H1 (cell line): ENCODE measurements at regions not wholly inside any gene's neighbourhood (a gene's known extent, or its start where the extent isn't known, plus 50 kb on each side); places are given as distances from the start of the nearest gene placed in this dataset.

ENCODE experiments used
- CTCF ChIA-PET: fragments of 300-600 bp; sonication (Branson Sonifier 250); formaldehyde crosslinking; loops from one replicate; lab custom pipeline; 2021; ENCODE audit not compliant: partially characterized antibody; lab: Charles Lee
- POLR2A ChIA-PET: fragments of 300-600 bp; sonication (Branson Sonifier 250); formaldehyde crosslinking; loops from one replicate; lab custom pipeline; 2021; ENCODE audit warnings: inconsistent platforms; ENCODE audit not compliant: partially characterized antibody; lab: Charles Lee
- DNase-seq, 2 experiments: peaks; one replicate each; pipeline versions ENCODE4 v3.0.0 to v3.0.0-alpha.2; 2010 to 2022; ENCODE audit warnings: low spot score in 2 of 2, low read depth in 1 of 2, mixed read lengths in 1 of 2
- FAIRE-seq: peaks from 2 replicates; lab custom pipeline; 2011; peaks lifted over from hg19 to GRCh38; lab: Jason Lieb, UNC
- H2AFZ ChIP-seq: 2 replicates; pipeline ENCODE4 v1.8.1; 2012; ENCODE audit warnings: low read length, inconsistent platforms
- H2AK5ac ChIP-seq: 2 replicates; pipeline ENCODE4 v1.6.1; 2013; ENCODE audit warnings: low read depth, low read length
- H2BK120ac ChIP-seq: replicated peaks from 2 replicates; pipeline ENCODE3; 2013; ENCODE audit warnings: low read depth, low read length, inconsistent platforms
- H2BK12ac ChIP-seq: 2 replicates; pipeline ENCODE4 v1.6.1; 2013; ENCODE audit warnings: low read depth, low read length
- H2BK15ac ChIP-seq: 2 replicates; pipeline ENCODE4 v1.6.1; 2013; ENCODE audit warnings: low read length
- H2BK20ac ChIP-seq: 2 replicates; pipeline ENCODE4 v1.6.1; 2013; ENCODE audit warnings: low read length
- H2BK5ac ChIP-seq: 2 replicates; pipeline ENCODE4 v1.6.1; 2013; ENCODE audit warnings: low read depth, low read length
- H3K14ac ChIP-seq: 2 replicates; pipeline ENCODE4 v1.6.1; 2013; ENCODE audit warnings: inconsistent platforms; ENCODE audit not compliant: insufficient read length
- H3K18ac ChIP-seq: 2 replicates; pipeline ENCODE4 v1.6.1; 2013; ENCODE audit warnings: low read length; ENCODE audit errors: extremely low read depth
- H3K23ac ChIP-seq: 2 replicates; pipeline ENCODE4 v1.6.1; 2013; ENCODE audit warnings: inconsistent platforms; ENCODE audit not compliant: insufficient read length
- H3K23me2 ChIP-seq: 2 replicates; pipeline ENCODE4 v1.6.1; 2013; ENCODE audit warnings: low read depth, low read length
- H3K27ac ChIP-seq: 2 replicates; pipeline ENCODE4 v1.6.1; 2011; ENCODE audit warnings: low read depth, low read length, inconsistent platforms
- H3K27me3 ChIP-seq, 4 experiments: replicated peaks in 1 of 4; 1 replicate in 1 of 4; 2 replicates in 3 of 4; pipeline versions ENCODE4 v1.6.1 to v1.8.1; 2011 to 2013; ENCODE audit warnings: low read length in 3 of 4, mild to moderate bottlenecking in 3 of 4, inconsistent platforms in 2 of 4, mixed read lengths in 2 of 4, moderate library complexity in 1 of 4; ENCODE audit not compliant: control insufficient read depth in 3 of 4, insufficient read depth in 3 of 4; ENCODE audit errors: extremely low read depth in 1 of 4
- H3K36me3 ChIP-seq, 4 experiments: 2 replicates each; pipeline versions ENCODE4 v1.6.1 to v1.8.1; 2011 to 2013; ENCODE audit warnings: mild to moderate bottlenecking in 4 of 4, low read length in 3 of 4, moderate library complexity in 2 of 4, control low read depth in 1 of 4, inconsistent platforms in 1 of 4; ENCODE audit not compliant: insufficient read depth in 4 of 4, control insufficient read depth in 2 of 4
- H3K4ac ChIP-seq: replicated peaks from 2 replicates; pipeline ENCODE3; 2013; ENCODE audit warnings: low read length, low read depth, mixed read lengths, inconsistent platforms; ENCODE audit not compliant: insufficient read length
- H3K4me1 ChIP-seq, 4 experiments: replicated peaks in 1 of 4; 1 replicate in 1 of 4; 2 replicates in 3 of 4; pipeline versions ENCODE4 v1.6.1 to v1.8.1; 2011 to 2013; ENCODE audit warnings: low read length in 3 of 4, inconsistent platforms in 2 of 4, mixed read lengths in 1 of 4; ENCODE audit not compliant: insufficient read depth in 4 of 4, control insufficient read depth in 3 of 4
- H3K4me2 ChIP-seq, 2 experiments: 2 replicates each; pipeline versions ENCODE4 v1.6.1 to v1.8.1; 2011 to 2013; ENCODE audit warnings: low read depth in 2 of 2, low read length in 2 of 2, control low read depth in 1 of 2, inconsistent platforms in 1 of 2, mild to moderate bottlenecking in 1 of 2; ENCODE audit not compliant: insufficient read depth in 1 of 2
- H3K4me3 ChIP-seq, 4 experiments: fragments of 200-600, 300-600 bp in 1 of 4; sonication (generic), shearing (Covaris generic), sonication (Bioruptor Twin) in 1 of 4; 2 replicates each; pipeline versions ENCODE4 v1.5.1 to v1.8.1; 2011 to 2016; ENCODE audit warnings: low read length in 4 of 4, low read depth in 3 of 4, control low read depth in 2 of 4, inconsistent platforms in 2 of 4, mild to moderate bottlenecking in 2 of 4, mixed read lengths in 1 of 4, moderate library complexity in 1 of 4; ENCODE audit not compliant: insufficient read depth in 2 of 4; ENCODE audit errors: extremely low read depth in 1 of 4
- H3K56ac ChIP-seq: replicated peaks from 2 replicates; pipeline ENCODE3; 2013; ENCODE audit warnings: low read depth, mild to moderate bottlenecking, mixed read lengths, low read length, inconsistent platforms; ENCODE audit not compliant: insufficient read length
- H3K79me1 ChIP-seq: 2 replicates; pipeline ENCODE4 v1.6.1; 2013; ENCODE audit warnings: low read depth, low read length, control low read depth
- H3K79me2 ChIP-seq, 2 experiments: 2 replicates each; pipeline versions ENCODE4 v1.6.1 to v1.8.1; 2012 to 2013; ENCODE audit warnings: low read length in 2 of 2, mild to moderate bottlenecking in 2 of 2, inconsistent platforms in 1 of 2; ENCODE audit not compliant: insufficient read depth in 2 of 2, control insufficient read depth in 1 of 2
- H3K9ac ChIP-seq, 4 experiments: replicated peaks in 1 of 4; 1 replicate in 1 of 4; 2 replicates in 3 of 4; pipeline versions ENCODE4 v1.6.1 to v1.8.1; 2011 to 2013; ENCODE audit warnings: low read depth in 3 of 4, low read length in 3 of 4, control low read depth in 2 of 4, mild to moderate bottlenecking in 2 of 4, moderate library complexity in 2 of 4, inconsistent platforms in 1 of 4; ENCODE audit errors: extremely low read depth in 1 of 4
- H3K9me3 ChIP-seq, 2 experiments: 2 replicates each; pipeline versions ENCODE4 v1.6.1 to v1.8.1; 2012 to 2013; ENCODE audit warnings: mild to moderate bottlenecking in 2 of 2, moderate library complexity in 2 of 2, control low read depth in 1 of 2, inconsistent platforms in 1 of 2, low read depth in 1 of 2, low read length in 1 of 2, mixed read lengths in 1 of 2; ENCODE audit not compliant: insufficient read depth in 2 of 2
- H4K20me1 ChIP-seq, 2 experiments: replicated peaks in 1 of 2; 2 replicates each; pipeline versions ENCODE3 to v1.8.1; 2011 to 2013; ENCODE audit warnings: inconsistent platforms in 2 of 2, low read length in 2 of 2, mild to moderate bottlenecking in 1 of 2; ENCODE audit not compliant: insufficient read depth in 2 of 2, control insufficient read depth in 1 of 2
- H4K5ac ChIP-seq: 2 replicates; pipeline ENCODE4 v1.6.1; 2013; ENCODE audit warnings: low read length, low read depth, mixed read lengths, inconsistent platforms; ENCODE audit not compliant: insufficient read length
- H4K8ac ChIP-seq: 2 replicates; pipeline ENCODE4 v1.8.0; 2013; ENCODE audit warnings: mild to moderate bottlenecking, moderate library complexity, low read length, inconsistent platforms; ENCODE audit not compliant: insufficient read depth; ENCODE audit errors: extremely low read depth
- H4K91ac ChIP-seq: replicated peaks from 2 replicates; pipeline ENCODE3; 2013; ENCODE audit warnings: low read length, mixed read lengths, inconsistent platforms; ENCODE audit not compliant: insufficient read length
- CHD2 ChIP-seq: IDR thresholded peaks from 2 replicates; pipeline ENCODE4 v1.6.1; 2012; ENCODE audit warnings: low read length, improper control_type of control experiment
- CTBP2 ChIP-seq: IDR thresholded peaks from 2 replicates; pipeline ENCODE4 v1.7.0; 2011; ENCODE audit warnings: borderline replicate concordance, mild to moderate bottlenecking, moderate library complexity, mixed read lengths, low read length; ENCODE audit not compliant: insufficient read depth, insufficient read length
- GABPA ChIP-seq: IDR thresholded peaks from 2 replicates; pipeline ENCODE4 v1.6.1; 2011; ENCODE audit warnings: mild to moderate bottlenecking, low read length, moderate library complexity, borderline replicate concordance; ENCODE audit not compliant: insufficient read depth
- RNF2 ChIP-seq: fragments of 200-900, 300-1000 bp; sonication (generic); IDR thresholded peaks from 2 replicates; pipeline ENCODE4 v1.7.1; 2016; ENCODE audit warnings: borderline replicate concordance, low read depth, mild to moderate bottlenecking, antibody characterized with exemption, low read length; ENCODE audit not compliant: poor library complexity, severe bottlenecking; ENCODE audit errors: missing control alignments
- SAP30 ChIP-seq: fragments of 300-600 bp; sonication (generic); IDR thresholded peaks from 2 replicates; pipeline ENCODE4 v1.7.1; 2012; ENCODE audit warnings: low read length, moderate library complexity, mild to moderate bottlenecking, inconsistent platforms; ENCODE audit not compliant: insufficient read depth, insufficient replicate concordance
- ZNF274 ChIP-seq: IDR thresholded peaks from 2 replicates; pipeline ENCODE4 v1.7.0; 2012; ENCODE audit warnings: low read length, borderline replicate concordance; ENCODE audit errors: extremely low read depth
- WGBS, 2 experiments: shearing (Covaris generic) in 1 of 2; methylation state at CpG; one replicate each; pipeline versions ENCODE4 v1.1.6 to v1.1.7; 2013 to 2015; ENCODE audit warnings: low lambda C conversion rate in 2 of 2, mixed read lengths in 2 of 2, inconsistent platforms in 1 of 2, low coverage in 1 of 2, missing lambda C conversion rate in 1 of 2; ENCODE audit not compliant: insufficient replicate concordance in 2 of 2, insufficient coverage in 1 of 2, insufficient read length in 1 of 2; ENCODE audit errors: extremely low coverage in 1 of 2, missing lambda C conversion rate in 1 of 2; 5-methylcytosine and 5-hydroxymethylcytosine counted together

- Histone ChIP-seq H3K9me3 (no peaks in the 10 kb centered on the region), H3K27me3 (no peaks in the 10 kb centered on the region), H2AK5ac (no peak overlapping the region), H2BK15ac (no peak overlapping the region), H3K79me2 (no peaks in the 10 kb centered on the region), H3K14ac (no peak overlapping the region), H3K56ac (no peak overlapping the region), H3K23ac (no peak overlapping the region), H3K4me1 (peaks cover 0 to 8% (median 6%) of the 10 kb centered on the region in 4 experiments; a peak in 3 of 7 replicates), H2BK5ac (no peak overlapping the region), H4K20me1 (no peaks in the 10 kb centered on the region), H3K4ac (no peak overlapping the region), H3K27ac (no peak overlapping the region), H3K18ac (no peak overlapping the region), H3K79me1 (no peaks in the 10 kb centered on the region), H3K4me2 (no peak overlapping the region), H2BK12ac (no peak overlapping the region), H2BK20ac (no peak overlapping the region), H4K5ac (no peak overlapping the region), H4K8ac (no peak overlapping the region), H3K9ac (no peak overlapping the region), H3K23me2 (no peaks in the 10 kb centered on the region), H2AFZ (no peak overlapping the region), H3K36me3 (no peaks in the 10 kb centered on the region), H4K91ac (no peak overlapping the region), H2BK120ac (no peak overlapping the region), H3K4me3 (no peak overlapping the region)
- no peak for FAIRE-seq
- ChIA-PET CTCF (no interaction called here), POLR2A (no interaction called here)
- no peak for TF ChIP-seq GABPA
- TF ChIP-seq SAP30, result no peak
- TF ChIP-seq RNF2, result no peak
- TF ChIP-seq CHD2, result no peak
- TF ChIP-seq CTBP2, result no peak
- TF ChIP-seq ZNF274, result no peak
- WGBS, 2 experiments, result 93% methylated on average over 3 of the region's 3 CpGs; no CpG with 5 or more reads in 1 of the 2 experiments
- no peak for DNase-seq
Measured at GRCh38 chr14:61934385-61934784, 172.2 kb downstream of the SNAPC1 start.
